Testis (tissue), 2 donors: ENCODE measurements at regions not wholly inside any gene's neighbourhood (a gene's known extent, or its start where the extent isn't known, plus 50 kb on each side); places are given as distances from the start of the nearest gene placed in this dataset.

Source experiments
- DNase-seq: peaks from one replicate; pipeline ENCODE4 v3.0.0-alpha.2; 2019
- H3K27ac ChIP-seq, 2 donors: fragments of 200-600 bp; sonication (generic); one replicate each; pipeline ENCODE4 v1.5.1; 2019
- H3K27me3 ChIP-seq: fragments of 200-600 bp; sonication (generic); one replicate; pipeline ENCODE4 v1.5.1; 2019
- H3K36me3 ChIP-seq: fragments of 200-600 bp; sonication (generic); one replicate; pipeline ENCODE4 v1.5.1; 2017; ENCODE audit warnings: low read depth; ENCODE audit errors: missing control alignments
- H3K4me1 ChIP-seq: fragments of 200-600 bp; sonication (generic); one replicate; pipeline ENCODE4 v1.5.1; 2019
- H3K4me3 ChIP-seq, 2 donors: fragments of 200-600 bp; sonication (generic); one replicate each; pipeline ENCODE4 v1.5.1; 2017 to 2019
- H3K9me3 ChIP-seq: fragments of 200-600 bp; sonication (generic); one replicate; pipeline ENCODE4 v1.5.1; 2017
- POLR2A ChIP-seq: fragments of 450-650 bp; IDR thresholded peaks from one replicate; pipeline ENCODE4 v1.6.1; 2017; ENCODE audit warnings: antibody characterized with exemption, mild to moderate bottlenecking, moderate library complexity
- WGBS, 2 donors: methylation state at CpG; one replicate each; pipeline ENCODE4 v1.1.5; 2018; 5-methylcytosine and 5-hydroxymethylcytosine counted together
- intact Hi-C: fragments of 100-400 bp; cut with DNase I; formaldehyde crosslinking; loops from one replicate; pipeline ENCODE4 v1.15.1; 2023; ENCODE audit warnings: low total_unique reads
- TF ChIP-seq, protein P1 (sequence below), 3 experiments: fragments of 450-650 bp in 2 of 3; fragments of 200-600 bp in 1 of 3; sonication (generic) in 1 of 3; IDR thresholded peaks; one replicate each; pipeline ENCODE4 v1.5.1; 2016 to 2019; ENCODE audit warnings: antibody characterized with exemption in 3 of 3, mild to moderate bottlenecking in 2 of 3, moderate library complexity in 1 of 3

DNA sequence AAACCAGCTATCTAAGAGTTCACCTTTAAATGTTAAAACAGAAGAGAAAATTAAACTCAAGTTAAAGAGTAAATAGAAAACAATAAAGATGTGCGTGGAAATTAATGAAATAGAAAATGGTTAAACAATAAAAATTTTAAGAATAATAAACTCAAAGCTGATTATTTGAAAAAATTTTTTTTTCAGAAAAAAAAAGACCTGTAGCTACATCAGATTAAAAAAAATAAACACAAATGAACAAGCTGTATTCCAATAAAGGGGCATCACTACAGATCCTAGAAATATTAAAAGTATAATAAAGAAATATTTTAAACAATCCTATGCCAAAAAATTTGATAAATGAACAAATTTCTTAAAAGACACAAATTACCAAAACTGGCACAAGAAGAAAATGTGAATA, 64.1 kb downstream of the DRD1 start:
- TF ChIP-seq POLR2A = no peak
- TF ChIP-seq, protein P1, sequence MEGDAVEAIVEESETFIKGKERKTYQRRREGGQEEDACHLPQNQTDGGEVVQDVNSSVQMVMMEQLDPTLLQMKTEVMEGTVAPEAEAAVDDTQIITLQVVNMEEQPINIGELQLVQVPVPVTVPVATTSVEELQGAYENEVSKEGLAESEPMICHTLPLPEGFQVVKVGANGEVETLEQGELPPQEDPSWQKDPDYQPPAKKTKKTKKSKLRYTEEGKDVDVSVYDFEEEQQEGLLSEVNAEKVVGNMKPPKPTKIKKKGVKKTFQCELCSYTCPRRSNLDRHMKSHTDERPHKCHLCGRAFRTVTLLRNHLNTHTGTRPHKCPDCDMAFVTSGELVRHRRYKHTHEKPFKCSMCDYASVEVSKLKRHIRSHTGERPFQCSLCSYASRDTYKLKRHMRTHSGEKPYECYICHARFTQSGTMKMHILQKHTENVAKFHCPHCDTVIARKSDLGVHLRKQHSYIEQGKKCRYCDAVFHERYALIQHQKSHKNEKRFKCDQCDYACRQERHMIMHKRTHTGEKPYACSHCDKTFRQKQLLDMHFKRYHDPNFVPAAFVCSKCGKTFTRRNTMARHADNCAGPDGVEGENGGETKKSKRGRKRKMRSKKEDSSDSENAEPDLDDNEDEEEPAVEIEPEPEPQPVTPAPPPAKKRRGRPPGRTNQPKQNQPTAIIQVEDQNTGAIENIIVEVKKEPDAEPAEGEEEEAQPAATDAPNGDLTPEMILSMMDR (IDR thresholded peaks at IDR 0.05) = no peak
- Histone ChIP-seq H3K4me3 (no peak overlapping the region), H3K27me3 (no peaks in the 10 kb centered on the region), H3K27ac (no peak overlapping the region), H3K4me1 (no peaks in the 10 kb centered on the region), H3K9me3 (no peaks in the 10 kb centered on the region), H3K36me3 (no peaks in the 10 kb centered on the region)
- DNase-seq = no peak
- intact Hi-C loops = no loop called here
- 0 to 3% methylated on average over 1 of the region's 1 CpG for WGBS, 2 donors

DNA sequence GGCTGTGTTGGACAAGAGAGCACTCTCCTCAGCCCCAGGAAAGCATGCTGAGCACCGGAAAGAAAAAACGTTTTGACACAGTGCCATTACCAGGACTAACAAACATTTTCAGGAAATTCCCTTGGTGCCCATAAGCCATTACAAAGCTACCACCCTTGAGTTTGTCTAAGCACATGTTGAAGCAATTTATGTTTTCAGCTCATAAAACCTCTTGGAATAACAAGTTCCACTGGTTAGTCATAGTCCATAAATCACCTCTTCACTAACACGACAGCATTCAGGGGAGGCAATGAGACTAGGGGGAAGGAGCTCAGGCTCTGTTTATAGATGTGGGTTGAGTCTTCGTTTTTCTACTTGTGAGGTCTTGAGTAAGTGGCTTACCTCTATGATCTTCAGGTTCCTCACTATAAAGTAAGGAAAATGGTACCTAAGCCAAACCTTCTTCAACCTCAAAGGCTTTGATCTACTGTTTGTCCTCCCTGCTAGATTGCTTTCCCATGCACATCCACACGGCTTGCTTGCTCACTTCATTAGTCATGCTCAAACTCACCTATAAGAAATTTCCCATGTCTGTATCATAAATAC, 65.4 kb downstream of the DRD1 start:
- H3K9me3 ChIP-seq = no peaks in the 10 kb centered on the region
- H3K4me1 ChIP-seq = no peaks in the 10 kb centered on the region
- H3K36me3 ChIP-seq = no peaks in the 10 kb centered on the region
- intact Hi-C loops = no loop called here
- H3K4me3 ChIP-seq = no peak overlapping the region
- 27 to 32% methylated on average over 5 of the region's 5 CpGs for WGBS, 2 donors
- H3K27ac ChIP-seq = no peak overlapping the region
- H3K27me3 ChIP-seq = no peaks in the 10 kb centered on the region
- TF ChIP-seq, protein P1 (IDR thresholded peaks at IDR 0.05) = no peak
- no peak for TF ChIP-seq POLR2A
- DNase-seq = no peak

DNA sequence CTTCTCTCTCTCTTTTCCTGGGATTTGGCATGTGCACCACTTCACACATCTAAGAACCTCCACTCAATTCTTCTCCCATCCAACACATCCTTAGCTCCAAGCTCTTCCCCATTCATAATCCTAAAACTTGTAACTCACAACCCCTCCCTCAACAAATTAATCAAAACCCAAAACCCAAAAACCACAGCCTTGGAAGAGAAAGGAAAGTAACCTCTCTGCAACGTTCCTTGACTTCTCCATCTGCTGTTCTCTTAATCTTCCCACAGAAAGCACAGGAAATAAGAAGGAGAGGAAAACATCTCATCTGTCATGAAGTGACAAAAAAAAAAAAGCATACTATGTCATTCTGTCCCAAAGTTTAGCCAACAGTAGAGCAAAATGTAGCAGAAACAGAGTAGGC, 66.2 kb downstream of the DRD1 start:
- no peak for TF ChIP-seq POLR2A
- intact Hi-C loops = no loop called here
- H3K27ac ChIP-seq = no peak overlapping the region

DNA sequence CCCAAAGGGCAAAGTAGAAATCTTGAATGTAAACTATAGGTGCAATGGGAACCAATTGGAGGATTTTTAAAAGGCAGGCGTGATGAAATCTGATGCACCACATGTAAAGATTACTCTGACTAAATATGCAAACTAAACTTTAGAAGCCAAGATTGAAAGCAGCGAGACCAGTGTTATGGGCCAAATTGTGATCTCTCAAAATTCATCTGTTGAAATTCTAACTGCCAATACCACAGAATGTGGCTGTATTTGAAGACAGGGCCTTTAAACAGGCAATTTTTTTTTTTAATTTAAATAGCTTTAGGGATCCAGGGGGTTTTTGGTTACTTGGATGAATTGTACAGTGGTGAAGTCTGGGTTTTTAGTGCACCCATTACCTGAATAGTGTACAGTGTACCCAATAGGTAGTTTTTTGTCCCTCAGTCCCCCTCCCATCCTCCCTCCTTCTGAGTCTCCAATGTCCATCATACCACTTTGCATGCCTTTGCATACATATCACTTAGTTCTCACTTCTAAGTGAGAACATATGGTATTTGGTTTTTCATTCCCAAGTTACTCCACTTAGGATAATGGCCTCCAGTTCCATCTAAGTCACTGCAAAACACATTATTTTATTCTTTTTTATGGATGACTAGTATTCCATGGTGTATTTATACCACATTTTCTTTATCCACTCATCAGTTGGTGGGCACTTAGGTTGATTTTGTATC, 69.7 kb downstream of the DRD1 start:
- H3K27me3 ChIP-seq = no peaks in the 10 kb centered on the region
- WGBS, 2 donors = 92 to 98% methylated on average over 2 of the region's 2 CpGs
- no peak for TF ChIP-seq POLR2A
- TF ChIP-seq, protein P1 (IDR thresholded peaks at IDR 0.05) = no peak
- no peak overlapping the region for H3K27ac ChIP-seq
- DNase-seq = no peak
- H3K4me1 ChIP-seq = no peaks in the 10 kb centered on the region
- no peaks in the 10 kb centered on the region for H3K9me3 ChIP-seq
- H3K36me3 ChIP-seq = no peaks in the 10 kb centered on the region
- no peak overlapping the region for H3K4me3 ChIP-seq
- intact Hi-C loops = no loop called here

More for the DNA sequence above, 66.2 kb downstream of the DRD1 start:
- H3K9me3 ChIP-seq = no peaks in the 10 kb centered on the region
- no peaks in the 10 kb centered on the region for H3K36me3 ChIP-seq
- no peak overlapping the region for H3K4me3 ChIP-seq
- no peak for DNase-seq
- H3K4me1 ChIP-seq = no peaks in the 10 kb centered on the region
- H3K27me3 ChIP-seq = no peaks in the 10 kb centered on the region
- WGBS, 2 donors = 42 to 55% methylated on average over 1 of the region's 1 CpG

DNA sequence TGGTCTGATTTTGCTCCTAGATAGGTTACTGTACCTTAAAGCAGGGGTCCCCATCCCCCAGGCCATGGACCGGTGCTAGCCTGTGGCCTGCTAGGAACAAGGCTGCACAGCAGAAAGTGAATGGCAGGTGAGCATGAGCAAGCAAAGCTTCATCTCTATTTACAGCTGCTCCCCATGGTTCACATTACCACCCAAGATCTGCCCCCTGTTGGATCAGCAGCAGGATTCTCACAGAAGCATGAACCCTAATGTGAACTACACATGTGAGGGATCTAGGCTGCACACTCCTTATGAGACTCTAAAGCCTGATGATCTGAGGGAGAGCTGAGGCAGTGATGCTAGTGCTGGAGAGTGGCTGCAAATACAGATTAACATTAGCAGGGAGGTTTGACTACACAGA, 78.1 kb downstream of the DRD1 start:
- H3K27me3 ChIP-seq = no peaks in the 10 kb centered on the region
- intact Hi-C loops = no loop called here

More for the DNA sequence above, 78.1 kb downstream of the DRD1 start:
- H3K27ac ChIP-seq = no peak overlapping the region
- no peaks in the 10 kb centered on the region for H3K9me3 ChIP-seq
- H3K36me3 ChIP-seq = no peaks in the 10 kb centered on the region
- no peaks in the 10 kb centered on the region for H3K4me1 ChIP-seq
- H3K4me3 ChIP-seq = no peak overlapping the region
- no peak for DNase-seq
- WGBS, 2 donors = 86 to 93% methylated on average over 1 of the region's 1 CpG
- TF ChIP-seq POLR2A = no peak
- TF ChIP-seq, protein P1 (IDR thresholded peaks at IDR 0.05) = no peak
